Activated T-cell treated with anti-CD3 and anti-CD28 coated beads, Interleukin-2, amount 50 U/mL, for 4 hours (primary cell): ENCODE measurements at regions not wholly inside any gene's neighbourhood (a gene's known extent, or its start where the extent isn't known, plus 50 kb on each side); places are given as distances from the start of the nearest gene placed in this dataset.
"Not testable (repeated sequence)": the region's sequence is repeated elsewhere in the genome, so short reads cannot be mapped to it uniquely, and the experiment has no call there.

Source experiments
- ATAC-seq, 2 donors: fragments of 200-7000 bp; cut with Tn5 transposase; one replicate each; pipeline ENCODE4 v1.10.0; 2021
- DNase-seq: peaks from one replicate; pipeline ENCODE4 v3.0.0-alpha.2; 2020
- H3K27me3 Mint-ChIP-seq: one replicate; pipeline ENCODE4 v1.8.0; 2021; ENCODE audit warnings: low read depth, mixed read lengths
- H3K36me3 Mint-ChIP-seq: one replicate; pipeline ENCODE4 v1.8.0; 2022; ENCODE audit warnings: mixed read lengths; ENCODE audit not compliant: insufficient read depth
- H3K4me1 Mint-ChIP-seq: one replicate; pipeline ENCODE4 v1.8.0; 2021; ENCODE audit warnings: low read depth, mixed read lengths
- H3K4me3 Mint-ChIP-seq: one replicate; pipeline ENCODE4 v1.8.0; 2021; ENCODE audit warnings: mild to moderate bottlenecking, moderate library complexity, mixed read lengths
- H3K9me3 Mint-ChIP-seq: one replicate; pipeline ENCODE4 v1.8.0; 2021; ENCODE audit warnings: mixed read lengths

DNA sequence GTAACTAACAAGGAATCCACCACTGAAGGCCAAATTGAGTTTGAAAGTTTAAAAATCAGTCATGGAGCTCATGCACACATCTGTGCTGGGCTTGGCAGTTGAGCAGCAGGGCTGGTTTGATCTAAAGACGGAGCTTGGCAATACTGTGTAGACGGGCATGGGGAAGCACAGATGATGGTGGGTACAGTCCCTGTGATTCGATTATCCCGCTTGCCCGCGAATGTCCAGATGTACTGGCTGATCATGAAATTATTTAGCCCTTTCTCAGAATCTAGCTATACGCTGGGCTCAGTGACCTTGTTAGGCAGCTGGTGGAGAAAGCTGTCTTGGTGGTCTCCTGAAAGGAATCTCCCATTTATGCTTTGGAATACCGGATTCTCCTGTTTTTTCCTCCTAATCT, 74.8 kb upstream of the SOX11 start:
- Mint-ChIP-seq H3K36me3 (no peaks in the 10 kb centered on the region), H3K4me1 (no peaks in the 10 kb centered on the region), H3K9me3 (peaks cover 9% of the 10 kb centered on the region), H3K27me3 (no peaks in the 10 kb centered on the region), H3K4me3 (no peak overlapping the region)
- ATAC-seq (no peak), DNase-seq (no peak)

DNA sequence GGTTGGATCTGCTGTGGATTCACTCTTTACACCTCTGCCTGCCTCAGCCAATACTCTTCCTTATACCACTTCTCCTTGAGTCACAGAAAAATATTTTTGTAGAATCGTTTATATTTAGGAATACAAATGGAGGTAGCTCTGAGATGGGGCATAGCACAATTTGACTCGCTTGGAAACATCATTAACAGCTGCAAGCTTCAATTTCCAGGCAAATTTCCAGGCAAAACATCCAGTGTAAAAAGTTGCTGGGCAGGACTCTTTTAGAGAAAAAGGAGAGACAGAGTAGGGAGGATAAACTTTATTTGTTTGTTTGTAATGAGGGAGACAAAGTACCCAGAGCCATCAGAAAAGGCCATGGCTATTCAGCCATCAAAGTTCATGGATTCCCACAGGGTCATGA, 74.4 kb upstream of the SOX11 start:
- ATAC-seq = no peak
- peaks cover 9% of the 10 kb centered on the region for H3K9me3 Mint-ChIP-seq

DNA sequence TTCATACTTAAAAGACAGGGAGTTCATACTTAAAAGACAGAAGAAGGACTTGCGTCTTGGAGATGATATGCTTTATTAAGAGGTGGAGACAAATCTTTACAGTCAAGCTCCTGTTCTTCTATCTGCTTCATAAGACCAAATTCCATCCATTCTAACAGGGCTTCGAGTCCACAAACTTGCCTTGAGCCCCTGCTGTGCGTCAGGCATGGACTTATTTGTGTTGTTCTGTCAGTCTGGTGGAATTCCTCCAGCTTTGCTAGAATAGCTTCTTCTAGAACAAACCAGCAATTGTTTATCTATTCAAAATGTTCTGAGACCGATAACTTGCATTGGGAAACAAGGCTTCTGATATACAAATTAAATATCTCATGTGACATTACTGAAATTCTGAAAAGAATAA, 73.9 kb upstream of the SOX11 start:
- peaks cover 9% of the 10 kb centered on the region for H3K9me3 Mint-ChIP-seq
- no peak overlapping the region for H3K4me3 Mint-ChIP-seq
- ATAC-seq (no peak), DNase-seq (no peak)
- no peaks in the 10 kb centered on the region for H3K36me3 Mint-ChIP-seq
- no peaks in the 10 kb centered on the region for H3K27me3 Mint-ChIP-seq
- no peaks in the 10 kb centered on the region for H3K4me1 Mint-ChIP-seq

More for the DNA sequence above, 74.4 kb upstream of the SOX11 start:
- no peak overlapping the region for H3K4me3 Mint-ChIP-seq
- no peak for DNase-seq
- no peaks in the 10 kb centered on the region for H3K4me1 Mint-ChIP-seq
- H3K27me3 Mint-ChIP-seq = no peaks in the 10 kb centered on the region
- H3K36me3 Mint-ChIP-seq = no peaks in the 10 kb centered on the region

DNA sequence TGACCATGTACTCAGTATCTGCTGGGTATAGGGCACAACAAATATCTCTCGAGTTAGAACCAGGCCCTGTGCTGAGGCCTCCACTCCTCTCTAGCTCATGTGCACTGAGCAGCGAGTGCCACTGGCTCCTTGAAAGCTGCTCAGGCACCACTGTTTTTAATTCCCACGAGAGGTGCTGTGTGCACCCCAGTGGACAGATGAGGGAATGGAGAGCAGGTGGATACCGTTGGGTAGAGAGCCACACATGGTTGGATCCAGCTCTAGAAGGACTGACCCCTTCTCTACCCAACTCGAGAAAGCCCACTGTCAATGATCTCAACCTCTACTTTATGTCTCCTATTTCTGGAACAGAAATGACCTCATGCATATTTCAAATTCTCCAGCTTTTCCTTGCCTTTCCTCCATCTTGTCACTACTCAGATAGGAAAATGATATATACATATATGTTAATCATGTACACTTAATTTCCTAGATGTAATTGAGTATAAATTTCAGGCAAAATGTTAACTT, 66.6 kb upstream of the SOX11 start:
- not testable (repeated sequence) for H3K36me3 Mint-ChIP-seq, H3K4me1 Mint-ChIP-seq, DNase-seq, H3K4me3 Mint-ChIP-seq, H3K27me3 Mint-ChIP-seq, H3K9me3 Mint-ChIP-seq, ATAC-seq

DNA sequence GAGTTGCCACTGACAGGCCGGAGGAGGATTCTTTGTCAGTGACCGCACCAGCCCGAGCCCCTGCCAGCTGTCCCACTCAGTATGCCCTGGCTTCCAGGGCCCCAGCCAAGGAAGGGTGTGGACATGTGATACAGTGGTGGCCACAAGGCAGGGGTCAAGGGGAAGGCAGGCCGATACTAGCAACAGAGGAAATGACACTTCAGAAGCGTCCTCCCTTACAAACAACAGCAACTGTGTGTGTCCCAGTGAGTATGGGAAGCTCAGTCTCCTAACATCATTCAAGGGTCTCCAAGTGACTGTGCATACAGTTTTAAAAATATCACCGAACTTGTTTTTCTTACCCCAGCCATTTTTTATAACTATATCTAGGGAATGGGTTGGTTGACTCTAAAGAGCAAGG, 63.7 kb upstream of the SOX11 start:
- ATAC-seq, H3K9me3 Mint-ChIP-seq, H3K36me3 Mint-ChIP-seq, DNase-seq, H3K4me3 Mint-ChIP-seq, H3K27me3 Mint-ChIP-seq, H3K4me1 Mint-ChIP-seq: not testable (repeated sequence)

DNA sequence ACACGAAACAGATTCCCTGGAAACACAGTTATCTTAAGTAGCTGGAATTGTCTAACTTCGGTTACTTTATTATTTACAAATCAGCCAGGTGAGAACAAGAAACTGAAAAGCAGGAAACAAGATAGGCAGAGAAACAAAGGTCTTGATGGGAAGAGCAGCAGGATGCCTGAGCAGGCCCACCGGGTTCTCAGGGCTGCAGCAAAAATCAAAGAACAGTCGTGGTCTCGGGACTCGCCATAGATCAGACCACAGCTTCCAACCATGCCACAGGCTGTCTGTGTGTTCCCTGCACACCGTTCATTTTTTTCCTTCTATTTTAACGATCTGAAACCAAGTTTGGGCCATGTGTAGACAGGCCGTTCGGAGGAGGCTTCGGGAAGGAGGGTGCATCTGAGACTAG, 62.7 kb upstream of the SOX11 start:
- H3K27me3 Mint-ChIP-seq, H3K9me3 Mint-ChIP-seq, H3K4me1 Mint-ChIP-seq, ATAC-seq, DNase-seq, H3K36me3 Mint-ChIP-seq, H3K4me3 Mint-ChIP-seq: not testable (repeated sequence)

DNA sequence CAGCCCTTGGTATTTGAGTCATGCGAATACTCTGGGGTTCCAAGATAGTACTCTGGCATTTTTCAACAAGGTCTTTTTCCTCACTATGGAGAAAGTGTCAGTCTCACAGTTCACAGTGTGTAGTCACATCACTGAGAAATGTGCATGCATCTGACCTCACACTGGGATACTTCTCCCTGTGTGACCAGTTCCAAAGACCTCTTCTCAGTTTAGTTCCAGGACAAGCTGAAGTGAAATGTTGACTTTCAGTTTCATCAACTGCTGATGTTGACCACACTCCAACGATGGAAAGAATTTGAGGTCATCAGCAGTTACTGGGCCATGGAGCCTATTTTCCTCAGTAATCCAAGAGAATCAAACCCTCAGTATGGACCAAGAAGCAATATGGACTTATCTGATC, 55.1 kb upstream of the SOX11 start:
- not testable (repeated sequence) for H3K36me3 Mint-ChIP-seq, DNase-seq, ATAC-seq, H3K27me3 Mint-ChIP-seq, H3K4me3 Mint-ChIP-seq, H3K4me1 Mint-ChIP-seq, H3K9me3 Mint-ChIP-seq
